ENCODE measurements at regions not wholly inside any gene's neighbourhood (a gene's known extent, or its start where the extent isn't known, plus 50 kb on each side); places are given as distances from the start of the nearest gene placed in this dataset.

- peaks cover 1 to 14% (median 4%) of the 10 kb centered on the region in 7 donors for H3K9me3 Mint-ChIP-seq
Observed at GRCh38 chr10:64733980-64734379, 1212.8 kb downstream of the REEP3 start.

GRCh38 chr10:64738462-64738861 lies 1217.3 kb downstream of the REEP3 start:
- Histone ChIP-seq H3K27me3 (ENCODE audit: control insufficient read depth, insufficient read depth, low read length) (no peaks in the 10 kb centered on the region), H3K9me3 (ENCODE audit: control insufficient read depth in 2 of 2, low read length in 2 of 2) (peaks cover 0 to 3% of the 10 kb centered on the region in 2 experiments), H3K4me3 (ENCODE audit: low read depth, low read length) (no peak overlapping the region), H3K4me1 (ENCODE audit: control insufficient read depth, insufficient read depth, low read length, poor library complexity, severe bottlenecking) (no peaks in the 10 kb centered on the region), H3K36me3 (ENCODE audit: control insufficient read depth, insufficient read depth, low read length) (no peaks in the 10 kb centered on the region), H3K27ac (ENCODE audit: insufficient read depth, low read length, poor library complexity, severe bottlenecking) (no peak overlapping the region)
- no peak for DNase-seq
- Mint-ChIP-seq H3K4me3 (no peak overlapping the region), H3K4me1 (no peaks in the 10 kb centered on the region), H3K27me3 (no peaks in the 10 kb centered on the region), H3K9me3 (peaks cover 2 to 25% (median 5%) of the 10 kb centered on the region in 7 donors), H3K36me3 (no peaks in the 10 kb centered on the region), H3K27ac (no peak overlapping the region)
- ATAC-seq (ENCODE audit: low read depth in 2 of 2): no peak

More at GRCh38 chr10:64733980-64734379, 1212.8 kb downstream of the REEP3 start:
- Histone ChIP-seq H3K4me3 (ENCODE audit: low read depth, low read length) (no peak overlapping the region), H3K4me1 (ENCODE audit: control insufficient read depth, insufficient read depth, low read length, poor library complexity, severe bottlenecking) (no peaks in the 10 kb centered on the region), H3K9me3 (ENCODE audit: control insufficient read depth in 2 of 2, low read length in 2 of 2) (peaks cover 0 to 3% of the 10 kb centered on the region in 2 experiments), H3K27me3 (ENCODE audit: control insufficient read depth, insufficient read depth, low read length) (no peaks in the 10 kb centered on the region), H3K27ac (ENCODE audit: insufficient read depth, low read length, poor library complexity, severe bottlenecking) (no peak overlapping the region), H3K36me3 (ENCODE audit: control insufficient read depth, insufficient read depth, low read length) (no peaks in the 10 kb centered on the region)
- Mint-ChIP-seq H3K36me3 (no peaks in the 10 kb centered on the region), H3K4me3 (no peak overlapping the region), H3K27me3 (no peaks in the 10 kb centered on the region), H3K27ac (no peak overlapping the region), H3K4me1 (no peaks in the 10 kb centered on the region)
- ATAC-seq (ENCODE audit: low read depth in 2 of 2) (no peak), DNase-seq (no peak)

- H3K4me1 Mint-ChIP-seq: no peaks in the 10 kb centered on the region
- H3K4me3 ChIP-seq (ENCODE audit: low read depth, low read length): no peak overlapping the region
- no peaks in the 10 kb centered on the region for H3K4me1 ChIP-seq (ENCODE audit: control insufficient read depth, insufficient read depth, low read length, poor library complexity, severe bottlenecking)
- ATAC-seq (ENCODE audit: low read depth in 2 of 2): no peak
- no peaks in the 10 kb centered on the region for H3K36me3 Mint-ChIP-seq
- peaks cover 1 to 16% (median 3%) of the 10 kb centered on the region in 7 donors for H3K9me3 Mint-ChIP-seq
- no peak overlapping the region for H3K27ac Mint-ChIP-seq
- no peaks in the 10 kb centered on the region for H3K27me3 Mint-ChIP-seq
- no peaks in the 10 kb centered on the region for H3K27me3 ChIP-seq (ENCODE audit: control insufficient read depth, insufficient read depth, low read length)
- no peak overlapping the region for H3K27ac ChIP-seq (ENCODE audit: insufficient read depth, low read length, poor library complexity, severe bottlenecking)
- H3K9me3 ChIP-seq (ENCODE audit: control insufficient read depth in 2 of 2, low read length in 2 of 2): no peaks in the 10 kb centered on the region
- H3K36me3 ChIP-seq (ENCODE audit: control insufficient read depth, insufficient read depth, low read length): no peaks in the 10 kb centered on the region
- DNase-seq: no peak
- H3K4me3 Mint-ChIP-seq: no peak overlapping the region
Observed at GRCh38 chr10:64745565-64745964, 1224.4 kb downstream of the REEP3 start.

- H3K36me3 Mint-ChIP-seq: no peaks in the 10 kb centered on the region
- H3K27ac ChIP-seq (ENCODE audit: insufficient read depth, low read length, poor library complexity, severe bottlenecking): no peak overlapping the region
- no peaks in the 10 kb centered on the region for H3K27me3 Mint-ChIP-seq
- H3K4me1 ChIP-seq (ENCODE audit: control insufficient read depth, insufficient read depth, low read length, poor library complexity, severe bottlenecking): no peaks in the 10 kb centered on the region
- no peaks in the 10 kb centered on the region for H3K27me3 ChIP-seq (ENCODE audit: control insufficient read depth, insufficient read depth, low read length)
- no peak overlapping the region for H3K4me3 Mint-ChIP-seq
- H3K9me3 ChIP-seq (ENCODE audit: control insufficient read depth in 2 of 2, low read length in 2 of 2): no peaks in the 10 kb centered on the region
- H3K4me1 Mint-ChIP-seq: no peaks in the 10 kb centered on the region
- H3K36me3 ChIP-seq (ENCODE audit: control insufficient read depth, insufficient read depth, low read length): no peaks in the 10 kb centered on the region
- no peak for ATAC-seq (ENCODE audit: low read depth in 2 of 2)
- peaks cover 0 to 11% (median 3%) of the 10 kb centered on the region in 7 donors for H3K9me3 Mint-ChIP-seq
- DNase-seq: no peak
- no peak overlapping the region for H3K27ac Mint-ChIP-seq
- H3K4me3 ChIP-seq (ENCODE audit: low read depth, low read length): no peak overlapping the region
Observed at GRCh38 chr10:64750672-64751071, 1229.5 kb downstream of the REEP3 start.

DNA sequence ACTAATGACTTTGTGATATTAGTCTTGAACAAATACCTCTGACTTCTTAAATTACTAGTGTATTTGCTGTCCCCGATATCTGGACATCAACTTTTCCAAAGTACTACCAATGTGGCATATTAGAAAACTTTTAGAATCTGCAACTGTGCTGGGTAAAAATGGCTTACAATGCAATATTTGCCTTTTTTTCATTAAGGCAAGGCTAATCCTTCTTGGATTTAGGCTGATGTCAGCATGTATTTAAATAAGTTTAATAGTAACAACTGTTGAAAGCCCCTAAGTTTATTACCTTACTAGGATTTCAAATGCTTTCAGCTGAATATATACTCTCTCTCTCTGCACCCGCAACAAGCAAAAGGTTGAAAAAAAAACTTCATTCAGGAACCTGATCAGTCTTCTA lies 1232.3 kb downstream of the REEP3 start:
- peaks cover 0 to 11% (median 3%) of the 10 kb centered on the region in 7 donors for H3K9me3 Mint-ChIP-seq
- no peak for ATAC-seq (ENCODE audit: low read depth in 2 of 2)
- DNase-seq: no peak
- H3K27me3 Mint-ChIP-seq: no peaks in the 10 kb centered on the region
- no peaks in the 10 kb centered on the region for H3K36me3 Mint-ChIP-seq
- Histone ChIP-seq H3K9me3 (ENCODE audit: control insufficient read depth in 2 of 2, low read length in 2 of 2) (no peaks in the 10 kb centered on the region), H3K4me1 (ENCODE audit: control insufficient read depth, insufficient read depth, low read length, poor library complexity, severe bottlenecking) (no peaks in the 10 kb centered on the region), H3K27me3 (ENCODE audit: control insufficient read depth, insufficient read depth, low read length) (no peaks in the 10 kb centered on the region), H3K27ac (ENCODE audit: insufficient read depth, low read length, poor library complexity, severe bottlenecking) (no peak overlapping the region), H3K36me3 (ENCODE audit: control insufficient read depth, insufficient read depth, low read length) (no peaks in the 10 kb centered on the region), H3K4me3 (ENCODE audit: low read depth, low read length) (no peak overlapping the region)
- no peak overlapping the region for H3K27ac Mint-ChIP-seq
- no peaks in the 10 kb centered on the region for H3K4me1 Mint-ChIP-seq
- no peak overlapping the region for H3K4me3 Mint-ChIP-seq

- H3K9me3 Mint-ChIP-seq: peaks cover 0 to 8% (median 1%) of the 10 kb centered on the region in 7 donors
- no peaks in the 10 kb centered on the region for H3K27me3 Mint-ChIP-seq
- H3K9me3 ChIP-seq (ENCODE audit: control insufficient read depth in 2 of 2, low read length in 2 of 2): no peaks in the 10 kb centered on the region
- H3K4me3 ChIP-seq (ENCODE audit: low read depth, low read length): no peak overlapping the region
- H3K27me3 ChIP-seq (ENCODE audit: control insufficient read depth, insufficient read depth, low read length): no peaks in the 10 kb centered on the region
- no peak overlapping the region for H3K27ac ChIP-seq (ENCODE audit: insufficient read depth, low read length, poor library complexity, severe bottlenecking)
- ATAC-seq (ENCODE audit: low read depth in 2 of 2): no peak
- H3K4me1 ChIP-seq (ENCODE audit: control insufficient read depth, insufficient read depth, low read length, poor library complexity, severe bottlenecking): no peaks in the 10 kb centered on the region
- DNase-seq: no peak
- no peaks in the 10 kb centered on the region for H3K36me3 Mint-ChIP-seq
- H3K27ac Mint-ChIP-seq: no peak overlapping the region
- no peak overlapping the region for H3K4me3 Mint-ChIP-seq
- no peaks in the 10 kb centered on the region for H3K36me3 ChIP-seq (ENCODE audit: control insufficient read depth, insufficient read depth, low read length)
- no peaks in the 10 kb centered on the region for H3K4me1 Mint-ChIP-seq
Observed at GRCh38 chr10:64760371-64760770, 1239.2 kb downstream of the REEP3 start.

DNA sequence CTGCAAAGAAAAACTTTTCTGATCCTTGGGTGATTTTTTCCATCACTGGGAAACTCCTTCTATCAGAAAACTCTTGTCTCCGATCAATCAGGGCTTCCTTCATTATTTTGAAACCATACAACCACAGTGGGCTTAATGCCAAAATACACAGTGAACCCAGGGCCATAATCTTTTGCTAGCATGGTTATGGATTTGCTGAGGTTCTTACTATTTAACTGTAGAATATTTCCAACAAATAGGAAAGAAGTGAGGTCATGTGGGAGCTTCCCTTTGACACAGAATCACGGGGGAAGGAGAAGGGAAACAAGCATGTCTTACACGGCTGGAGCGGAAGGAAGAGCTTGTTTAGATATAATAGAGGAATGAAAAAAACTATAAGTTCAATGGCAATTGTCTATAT lies 1241.7 kb downstream of the REEP3 start:
- Histone ChIP-seq H3K27ac (ENCODE audit: insufficient read depth, low read length, poor library complexity, severe bottlenecking) (no peak overlapping the region), H3K36me3 (ENCODE audit: control insufficient read depth, insufficient read depth, low read length) (no peaks in the 10 kb centered on the region), H3K4me3 (ENCODE audit: low read depth, low read length) (no peak overlapping the region), H3K4me1 (ENCODE audit: control insufficient read depth, insufficient read depth, low read length, poor library complexity, severe bottlenecking) (no peaks in the 10 kb centered on the region), H3K9me3 (ENCODE audit: control insufficient read depth in 2 of 2, low read length in 2 of 2) (no peaks in the 10 kb centered on the region), H3K27me3 (ENCODE audit: control insufficient read depth, insufficient read depth, low read length) (no peaks in the 10 kb centered on the region)
- ATAC-seq (ENCODE audit: low read depth in 2 of 2): no peak
- Mint-ChIP-seq H3K4me1 (no peaks in the 10 kb centered on the region), H3K4me3 (no peak overlapping the region), H3K9me3 (peaks cover 0 to 3% (median 0%) of the 10 kb centered on the region in 7 donors), H3K27me3 (no peaks in the 10 kb centered on the region), H3K27ac (no peak overlapping the region), H3K36me3 (no peaks in the 10 kb centered on the region)
- DNase-seq: no peak

- H3K27me3 ChIP-seq (ENCODE audit: control insufficient read depth, insufficient read depth, low read length): no peaks in the 10 kb centered on the region
- DNase-seq (no peak), ATAC-seq (ENCODE audit: low read depth in 2 of 2) (no peak)
- no peaks in the 10 kb centered on the region for H3K9me3 ChIP-seq (ENCODE audit: control insufficient read depth in 2 of 2, low read length in 2 of 2)
- Mint-ChIP-seq H3K9me3 (peaks cover 0 to 13% (median 0%) of the 10 kb centered on the region in 7 donors), H3K27ac (no peak overlapping the region), H3K27me3 (no peaks in the 10 kb centered on the region), H3K36me3 (no peaks in the 10 kb centered on the region), H3K4me3 (no peak overlapping the region), H3K4me1 (no peaks in the 10 kb centered on the region)
- no peaks in the 10 kb centered on the region for H3K36me3 ChIP-seq (ENCODE audit: control insufficient read depth, insufficient read depth, low read length)
- no peak overlapping the region for H3K4me3 ChIP-seq (ENCODE audit: low read depth, low read length)
- H3K4me1 ChIP-seq (ENCODE audit: control insufficient read depth, insufficient read depth, low read length, poor library complexity, severe bottlenecking): no peaks in the 10 kb centered on the region
- no peak overlapping the region for H3K27ac ChIP-seq (ENCODE audit: insufficient read depth, low read length, poor library complexity, severe bottlenecking)
Observed at GRCh38 chr10:64765498-64765897, 1244.3 kb downstream of the REEP3 start.
